ENCODE measurements at regions not wholly inside any gene's neighbourhood (a gene's known extent, or its start where the extent isn't known, plus 50 kb on each side); places are given as distances from the start of the nearest gene placed in this dataset.

- Histone ChIP-seq H3K36me3 (replicated peaks; ENCODE audit: insufficient read depth, low read length) (no peaks in the 10 kb centered on the region), H3K9me2 (replicated peaks; ENCODE audit: insufficient read depth, low read length) (no peaks in the 10 kb centered on the region), H3K79me2 (ENCODE audit: low read length) (no peaks in the 10 kb centered on the region), H3K9ac (ENCODE audit: low read length) (no peak overlapping the region), H4K20me1 (ENCODE audit: insufficient read depth, low read length) (no peaks in the 10 kb centered on the region), H3K4me2 (ENCODE audit: low read depth, low read length) (no peak overlapping the region), H3K27me3 (replicated peaks; ENCODE audit: insufficient read depth, low read length) (peaks cover 24% of the 10 kb centered on the region), H3F3A (ENCODE audit: insufficient read depth, low read length) (no peaks in the 10 kb centered on the region), H3K4me3 (ENCODE audit: low read length) (no peak overlapping the region), H2AFZ (ENCODE audit: low read length) (no peak overlapping the region), H3K27ac (ENCODE audit: low read length) (no peak overlapping the region), H3K4me1 (ENCODE audit: low read length) (no peaks in the 10 kb centered on the region), H3K9me3 (replicated peaks; ENCODE audit: insufficient read depth, low read length) (no peaks in the 10 kb centered on the region)
- TF ChIP-seq EZH2phosphoT487 (IDR thresholded peaks at IDR 0.05; ENCODE audit: low read length) = no peak
- TF ChIP-seq EZH2 (optimal IDR thresholded peaks at IDR 0.05; ENCODE audit: low read depth, low read length) = no peak
- TF ChIP-seq CTCF (IDR thresholded peaks at IDR 0.05; ENCODE audit: low read length) = no peak
- DNase-seq = peak; percentile 14
These were observed 71.5 kb upstream of the GPC1 start for GRCh38 chr2:240363746-240364581.

- TF ChIP-seq EZH2phosphoT487 (IDR thresholded peaks at IDR 0.05; ENCODE audit: low read length) (no peak), EZH2 (optimal IDR thresholded peaks at IDR 0.05; ENCODE audit: low read depth, low read length) (no peak), CTCF (IDR thresholded peaks at IDR 0.05; ENCODE audit: low read length) (no peak)
These were observed 70.9 kb upstream of the GPC1 start for GRCh38 chr2:240364582-240364960.

GRCh38 chr2:240364961-240365775, 70.3 kb upstream of the GPC1 start:
- Histone ChIP-seq H3K4me1 (ENCODE audit: low read length) (no peaks in the 10 kb centered on the region), H3K9me3 (replicated peaks; ENCODE audit: insufficient read depth, low read length) (no peaks in the 10 kb centered on the region), H3K9ac (ENCODE audit: low read length) (no peak overlapping the region), H3K4me3 (ENCODE audit: low read length) (no peak overlapping the region), H3K4me2 (ENCODE audit: low read depth, low read length) (no peak overlapping the region), H3K36me3 (replicated peaks; ENCODE audit: insufficient read depth, low read length) (no peaks in the 10 kb centered on the region), H2AFZ (ENCODE audit: low read length) (no peak overlapping the region), H3F3A (ENCODE audit: insufficient read depth, low read length) (no peaks in the 10 kb centered on the region), H4K20me1 (ENCODE audit: insufficient read depth, low read length) (no peaks in the 10 kb centered on the region), H3K9me2 (replicated peaks; ENCODE audit: insufficient read depth, low read length) (no peaks in the 10 kb centered on the region), H3K27me3 (replicated peaks; ENCODE audit: insufficient read depth, low read length) (peaks cover 28% of the 10 kb centered on the region), H3K27ac (ENCODE audit: low read length) (no peak overlapping the region), H3K79me2 (ENCODE audit: low read length) (no peaks in the 10 kb centered on the region)
- DNase-seq = no peak
- TF ChIP-seq EZH2 (optimal IDR thresholded peaks at IDR 0.05; ENCODE audit: low read depth, low read length) (no peak), CTCF (IDR thresholded peaks at IDR 0.05; ENCODE audit: low read length) (no peak), EZH2phosphoT487 (IDR thresholded peaks at IDR 0.05; ENCODE audit: low read length) (no peak)

More at GRCh38 chr2:240364582-240364960, 70.9 kb upstream of the GPC1 start:
- Histone ChIP-seq H3K4me2 (ENCODE audit: low read depth, low read length) (no peak overlapping the region), H4K20me1 (ENCODE audit: insufficient read depth, low read length) (no peaks in the 10 kb centered on the region), H3K4me1 (ENCODE audit: low read length) (no peaks in the 10 kb centered on the region), H3K27ac (ENCODE audit: low read length) (no peak overlapping the region), H3K27me3 (replicated peaks; ENCODE audit: insufficient read depth, low read length) (peaks cover 26% of the 10 kb centered on the region), H3F3A (ENCODE audit: insufficient read depth, low read length) (no peaks in the 10 kb centered on the region), H3K9me3 (replicated peaks; ENCODE audit: insufficient read depth, low read length) (no peaks in the 10 kb centered on the region), H3K9ac (ENCODE audit: low read length) (no peak overlapping the region), H3K4me3 (ENCODE audit: low read length) (no peak overlapping the region), H3K9me2 (replicated peaks; ENCODE audit: insufficient read depth, low read length) (no peaks in the 10 kb centered on the region), H3K79me2 (ENCODE audit: low read length) (no peaks in the 10 kb centered on the region), H2AFZ (ENCODE audit: low read length) (no peak overlapping the region), H3K36me3 (replicated peaks; ENCODE audit: insufficient read depth, low read length) (no peaks in the 10 kb centered on the region)
- DNase-seq = peak; percentile 32
